B cell (primary cell): ENCODE measurements at regions not wholly inside any gene's neighbourhood (a gene's known extent, or its start where the extent isn't known, plus 50 kb on each side); places are given as distances from the start of the nearest gene placed in this dataset.

Source experiments
- ATAC-seq: fragments of 200-7000 bp; cut with Tn5 transposase; one replicate; pipeline ENCODE4 v1.10.0; 2021; ENCODE audit warnings: low read depth, mild to moderate bottlenecking, moderate number of reproducible peaks, moderate library complexity
- CTCF ChIA-PET: fragments of 350-600 bp; sonication (Branson Sonifier 250); formaldehyde crosslinking; loops from one replicate; lab custom pipeline; 2021; ENCODE audit warnings: antibody characterized with exemption, inconsistent platforms; lab: Charles Lee
- POLR2A ChIA-PET: fragments of 350-600 bp; sonication (Branson Sonifier 250); formaldehyde crosslinking; loops from one replicate; lab custom pipeline; 2021; ENCODE audit warnings: antibody characterized with exemption; lab: Charles Lee
- DNase-seq: peaks from one replicate; pipeline ENCODE4 v3.0.0; 2013
- H2AFZ ChIP-seq: 2 replicates; pipeline ENCODE4 v1.6.1; 2012; ENCODE audit warnings: mild to moderate bottlenecking, low read depth, low read length; ENCODE audit not compliant: insufficient read depth, poor library complexity, severe bottlenecking
- H3K27ac ChIP-seq, 2 donors: 1 replicate in 1 of 2; 2 replicates in 1 of 2; pipeline ENCODE4 v1.5.1; 2012 to 2013; ENCODE audit warnings: low read length in 2 of 2, mild to moderate bottlenecking in 2 of 2, moderate library complexity in 1 of 2
- H3K27me3 ChIP-seq, 4 experiments: fragments of 200-600 bp in 1 of 4; sonication (generic) in 1 of 4; replicated peaks in 1 of 4; 1 replicate in 2 of 4; 2 replicates in 2 of 4; pipeline versions ENCODE4 v1.6.1 to v1.7.0; 2013 to 2016; ENCODE audit warnings: low read length in 3 of 4, mild to moderate bottlenecking in 2 of 4, mixed read lengths in 1 of 4, moderate library complexity in 1 of 4; ENCODE audit not compliant: insufficient read depth in 4 of 4, control insufficient read depth in 3 of 4; ENCODE audit errors: control extremely low read depth in 1 of 4
- H3K36me3 ChIP-seq, 2 experiments: replicated peaks in 1 of 2; 1 replicate in 1 of 2; 2 replicates in 1 of 2; pipeline versions ENCODE4 v1.6.1 to v1.7.1; 2013; ENCODE audit warnings: low read length in 1 of 2; ENCODE audit not compliant: insufficient read depth in 2 of 2, control insufficient read depth in 1 of 2; ENCODE audit errors: control extremely low read depth in 1 of 2, extremely low read depth in 1 of 2
- H3K4me1 ChIP-seq, 2 donors: fragments of 200-600 bp in 1 of 2; sonication (generic) in 1 of 2; 1 replicate in 1 of 2; 2 replicates in 1 of 2; pipeline versions ENCODE4 v1.5.1 to v1.6.1; 2013 to 2017; ENCODE audit warnings: low read length in 2 of 2; ENCODE audit not compliant: control insufficient read depth in 2 of 2, insufficient read depth in 2 of 2
- H3K4me2 ChIP-seq: replicated peaks from 2 replicates; pipeline ENCODE3; 2012; ENCODE audit warnings: mild to moderate bottlenecking, low read depth, low read length; ENCODE audit not compliant: poor library complexity, severe bottlenecking
- H3K4me3 ChIP-seq, 5 experiments: fragments of 200-600 bp in 1 of 5; sonication (generic) in 1 of 5; 1 replicate in 3 of 5; 2 replicates in 2 of 5; pipeline versions ENCODE4 v1.5.1 to v1.7.0; 2011 to 2016; ENCODE audit warnings: low read length in 4 of 5, mild to moderate bottlenecking in 4 of 5, low read depth in 2 of 5, control low read depth in 1 of 5, moderate library complexity in 1 of 5; ENCODE audit not compliant: insufficient read depth in 1 of 5; ENCODE audit errors: control extremely low read depth in 1 of 5, extremely low read depth in 1 of 5
- H3K79me2 ChIP-seq: fragments of 200-600 bp; sonication (generic); one replicate; pipeline ENCODE4 v1.6.0; 2016; ENCODE audit warnings: low read length; ENCODE audit not compliant: control insufficient read depth, insufficient read depth
- H3K9ac ChIP-seq: fragments of 200-600 bp; sonication (generic); 2 replicates; pipeline ENCODE4 v1.6.1; 2017; ENCODE audit warnings: mild to moderate bottlenecking, low read length, moderate library complexity
- H3K9me3 ChIP-seq, 3 donors: one replicate each; pipeline versions ENCODE4 v1.6.1 to v1.7.1; 2013; ENCODE audit warnings: low read length in 2 of 3; ENCODE audit not compliant: control insufficient read depth in 2 of 3, insufficient read depth in 1 of 3; ENCODE audit errors: control extremely low read depth in 1 of 3
- H4K20me1 ChIP-seq: 2 replicates; pipeline ENCODE4 v1.6.0; 2012; ENCODE audit warnings: mild to moderate bottlenecking, low read length; ENCODE audit not compliant: insufficient read depth, control insufficient read depth, poor library complexity, severe bottlenecking
- H3K27ac Mint-ChIP-seq: one replicate; pipeline ENCODE4 v1.8.0; 2021; ENCODE audit warnings: mixed read lengths
- H3K27me3 Mint-ChIP-seq: one replicate; pipeline ENCODE4 v1.8.0; 2021; ENCODE audit warnings: mixed read lengths
- H3K4me1 Mint-ChIP-seq: one replicate; pipeline ENCODE4 v1.8.0; 2021; ENCODE audit warnings: mixed read lengths
- H3K4me3 Mint-ChIP-seq: one replicate; pipeline ENCODE4 v1.8.0; 2021; ENCODE audit warnings: mixed read lengths
- H3K9me3 Mint-ChIP-seq: one replicate; pipeline ENCODE4 v1.8.0; 2022; ENCODE audit warnings: mixed read lengths; ENCODE audit not compliant: insufficient read depth
- EZH2 ChIP-seq: IDR thresholded peaks from 2 replicates; pipeline ENCODE4 v1.6.1; 2012; ENCODE audit warnings: borderline replicate concordance, low read depth, mild to moderate bottlenecking, moderate library complexity, low read length; ENCODE audit not compliant: insufficient read depth, poor library complexity, severe bottlenecking
- WGBS: methylation state at CpG from one replicate; pipeline ENCODE4 v1.1.5; 2013; ENCODE audit warnings: missing lambda C conversion rate; ENCODE audit not compliant: insufficient coverage; 5-methylcytosine and 5-hydroxymethylcytosine counted together
- intact Hi-C: fragments of 100-400 bp; cut with micrococcal nuclease; formaldehyde crosslinking; loops from one replicate; pipeline ENCODE4 v1.10.0; 2022
- TF ChIP-seq, protein P1 (sequence below): fragments of 200-600 bp; IDR thresholded peaks from one replicate; pipeline ENCODE4 v1.8.0; 2022; ENCODE audit warnings: antibody characterized with exemption, mild to moderate bottlenecking

DNA sequence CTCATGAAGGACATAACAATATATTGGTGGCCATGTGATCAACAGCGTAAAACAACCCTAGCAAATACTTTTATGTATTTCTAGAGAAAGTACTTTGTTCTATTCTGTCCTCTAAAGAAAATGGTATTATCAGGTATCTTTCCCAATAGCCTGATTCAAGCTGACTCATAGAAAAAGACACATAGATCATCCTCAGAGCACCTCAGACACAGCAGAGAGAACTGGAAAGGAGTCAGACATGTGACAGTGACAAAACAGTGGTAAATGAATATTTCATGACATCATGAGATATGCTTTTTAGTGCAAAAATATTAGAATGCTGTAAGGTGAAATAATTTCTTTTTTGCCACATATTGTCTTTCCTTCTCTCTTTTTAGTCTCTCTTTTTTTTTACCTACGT lies 1355.0 kb upstream of the MAP3K7 start:
- Histone ChIP-seq H3K4me3 (no peak overlapping the region), H3K4me2 (no peak overlapping the region), H3K27me3 (no peaks in the 10 kb centered on the region), H3K9ac (no peak overlapping the region), H4K20me1 (no peaks in the 10 kb centered on the region), H3K79me2 (no peaks in the 10 kb centered on the region), H3K36me3 (no peaks in the 10 kb centered on the region), H3K9me3 (peaks cover 0 to 4% (median 0%) of the 10 kb centered on the region in 3 donors), H3K27ac (no peak overlapping the region), H3K4me1 (no peaks in the 10 kb centered on the region), H2AFZ (no peak overlapping the region)
- H3K4me3 Mint-ChIP-seq = no peak overlapping the region
- no peak for ATAC-seq
- no peaks in the 10 kb centered on the region for H3K4me1 Mint-ChIP-seq
- H3K27me3 Mint-ChIP-seq = no peaks in the 10 kb centered on the region
- peaks cover 2% of the 10 kb centered on the region for H3K9me3 Mint-ChIP-seq
- no peak for DNase-seq
- ChIA-PET CTCF (no interaction called here), POLR2A (no interaction called here)
- no peak overlapping the region for H3K27ac Mint-ChIP-seq
- intact Hi-C loops = no loop called here
- TF ChIP-seq EZH2 = no peak
- TF ChIP-seq, protein P1, sequence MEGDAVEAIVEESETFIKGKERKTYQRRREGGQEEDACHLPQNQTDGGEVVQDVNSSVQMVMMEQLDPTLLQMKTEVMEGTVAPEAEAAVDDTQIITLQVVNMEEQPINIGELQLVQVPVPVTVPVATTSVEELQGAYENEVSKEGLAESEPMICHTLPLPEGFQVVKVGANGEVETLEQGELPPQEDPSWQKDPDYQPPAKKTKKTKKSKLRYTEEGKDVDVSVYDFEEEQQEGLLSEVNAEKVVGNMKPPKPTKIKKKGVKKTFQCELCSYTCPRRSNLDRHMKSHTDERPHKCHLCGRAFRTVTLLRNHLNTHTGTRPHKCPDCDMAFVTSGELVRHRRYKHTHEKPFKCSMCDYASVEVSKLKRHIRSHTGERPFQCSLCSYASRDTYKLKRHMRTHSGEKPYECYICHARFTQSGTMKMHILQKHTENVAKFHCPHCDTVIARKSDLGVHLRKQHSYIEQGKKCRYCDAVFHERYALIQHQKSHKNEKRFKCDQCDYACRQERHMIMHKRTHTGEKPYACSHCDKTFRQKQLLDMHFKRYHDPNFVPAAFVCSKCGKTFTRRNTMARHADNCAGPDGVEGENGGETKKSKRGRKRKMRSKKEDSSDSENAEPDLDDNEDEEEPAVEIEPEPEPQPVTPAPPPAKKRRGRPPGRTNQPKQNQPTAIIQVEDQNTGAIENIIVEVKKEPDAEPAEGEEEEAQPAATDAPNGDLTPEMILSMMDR = no peak
- no CpG with 5 or more reads among the region's 2 CpGs for WGBS

- H3K27ac ChIP-seq = no peak overlapping the region
- no peaks in the 10 kb centered on the region for H3K79me2 ChIP-seq
- no peaks in the 10 kb centered on the region for H3K4me1 Mint-ChIP-seq
- H2AFZ ChIP-seq = no peak overlapping the region
- H3K9me3 ChIP-seq = peaks cover 0 to 4% (median 0%) of the 10 kb centered on the region in 3 donors
- no CpG with 5 or more reads among the region's 1 CpG for WGBS
- H3K9ac ChIP-seq = no peak overlapping the region
- no peak overlapping the region for H3K4me2 ChIP-seq
- TF ChIP-seq, protein P1 = no peak
- TF ChIP-seq EZH2 = no peak
- H3K9me3 Mint-ChIP-seq = peaks cover 2% of the 10 kb centered on the region
- CTCF ChIA-PET = no interaction called here
- no peaks in the 10 kb centered on the region for H3K36me3 ChIP-seq
- H3K4me1 ChIP-seq = no peaks in the 10 kb centered on the region
- DNase-seq (no peak), ATAC-seq (no peak)
- H3K4me3 ChIP-seq = no peak overlapping the region
- H3K27me3 ChIP-seq = no peaks in the 10 kb centered on the region
- H3K4me3 Mint-ChIP-seq = no peak overlapping the region
- POLR2A ChIA-PET = no interaction called here
- no peaks in the 10 kb centered on the region for H3K27me3 Mint-ChIP-seq
- H3K27ac Mint-ChIP-seq = no peak overlapping the region
- intact Hi-C loops = no loop called here
- H4K20me1 ChIP-seq = no peaks in the 10 kb centered on the region
These were observed 1353.9 kb upstream of the MAP3K7 start for GRCh38 chr6:91940801-91941200.
